IPS-NIHi11 (cell line): ENCODE measurements at regions not wholly inside any gene's neighbourhood (a gene's known extent, or its start where the extent isn't known, plus 50 kb on each side); places are given as distances from the start of the nearest gene placed in this dataset.

Source experiments
- DNase-seq: peaks from one replicate; pipeline ENCODE4 v3.0.0; 2012; ENCODE audit warnings: mixed read lengths, low spot score

GRCh38 chr6:139514819-139515218 lies 140.4 kb upstream of the CITED2 start:
- DNase-seq, result no peak

GRCh38 chr6:139510040-139510790 lies 135.8 kb upstream of the CITED2 start:
- no peak for DNase-seq

- DNase-seq, result no peak
Observed at GRCh38 chr6:139509167-139509566, 134.7 kb upstream of the CITED2 start.

GRCh38 chr6:139508576-139508975 lies 134.1 kb upstream of the CITED2 start:
- DNase-seq, result no peak

GRCh38 chr6:139508023-139508422 lies 133.6 kb upstream of the CITED2 start:
- DNase-seq, result no peak

- no peak for DNase-seq
Observed at GRCh38 chr6:139500977-139501376, 126.5 kb upstream of the CITED2 start.

GRCh38 chr6:139498715-139499114 lies 124.3 kb upstream of the CITED2 start:
- DNase-seq, result no peak

GRCh38 chr6:139497345-139497961 lies 123.0 kb upstream of the CITED2 start:
- DNase-seq, result no peak

GRCh38 chr6:139496654-139497344 lies 122.4 kb upstream of the CITED2 start:
- DNase-seq, result no peak

- no peak for DNase-seq
Observed at GRCh38 chr6:139494376-139494990, 120.0 kb upstream of the CITED2 start.

- DNase-seq, result no peak
Observed at GRCh38 chr6:139490482-139490881, 116.0 kb upstream of the CITED2 start.

- no peak for DNase-seq
Observed at GRCh38 chr6:139486476-139486799, 112.0 kb upstream of the CITED2 start.

- DNase-seq, result no peak
Observed at GRCh38 chr6:139485742-139486475, 111.5 kb upstream of the CITED2 start.

- no peak for DNase-seq
Observed at GRCh38 chr6:139485185-139485584, 110.7 kb upstream of the CITED2 start.

GRCh38 chr6:139483079-139483478 lies 108.6 kb upstream of the CITED2 start:
- peak; percentile 52 for DNase-seq

- no peak for DNase-seq
Observed at GRCh38 chr6:139482287-139482686, 107.8 kb upstream of the CITED2 start.

GRCh38 chr6:139480356-139481165 lies 106.1 kb upstream of the CITED2 start:
- no peak for DNase-seq

- no peak for DNase-seq
Observed at GRCh38 chr6:139479433-139480222, 105.2 kb upstream of the CITED2 start.

- DNase-seq, result no peak
Observed at GRCh38 chr6:139475646-139476045, 101.2 kb upstream of the CITED2 start.

- DNase-seq, result no peak
Observed at GRCh38 chr6:139475241-139475640, 100.8 kb upstream of the CITED2 start.
